ENCODE measurements at regions not wholly inside any gene's neighbourhood (a gene's known extent, or its start where the extent isn't known, plus 50 kb on each side); places are given as distances from the start of the nearest gene placed in this dataset.

- H3K9me3 ChIP-seq: no peaks in the 10 kb centered on the region
- ATAC-seq (ENCODE audit: low FRiP score in 2 of 2) (no peak), DNase-seq (no peak)
- H3K36me3 ChIP-seq: no peaks in the 10 kb centered on the region
- 83 to 91% methylated on average over 1 of the region's 1 CpG for WGBS, 2 donors
- no peak for TF ChIP-seq CTCF (IDR thresholded peaks at IDR 0.05)
- TF ChIP-seq POLR2A (IDR thresholded peaks at IDR 0.05): no peak
- no peak for TF ChIP-seq EP300 (IDR thresholded peaks at IDR 0.05)
- no peak for TF ChIP-seq POLR2AphosphoS5 (IDR thresholded peaks at IDR 0.05)
- no peaks in the 10 kb centered on the region for H3K27me3 ChIP-seq
- no peak overlapping the region for H3K27ac ChIP-seq
- no peaks in the 10 kb centered on the region for H3K4me1 ChIP-seq
- no peak overlapping the region for H3K4me3 ChIP-seq
These were observed 390.7 kb upstream of the ADGRL3 start for GRCh38 chr4:60809486-60809800.

GRCh38 chr4:60812811-60813210 lies 387.3 kb upstream of the ADGRL3 start:
- Histone ChIP-seq H3K36me3 (no peaks in the 10 kb centered on the region), H3K27ac (no peak overlapping the region), H3K4me1 (no peaks in the 10 kb centered on the region), H3K9me3 (no peaks in the 10 kb centered on the region), H3K4me3 (no peak overlapping the region), H3K27me3 (no peaks in the 10 kb centered on the region)
- ATAC-seq (ENCODE audit: low FRiP score in 2 of 2) (no peak), DNase-seq (no peak)
- TF ChIP-seq POLR2A (IDR thresholded peaks at IDR 0.05): no peak
- TF ChIP-seq EP300 (IDR thresholded peaks at IDR 0.05): no peak
- no peak for TF ChIP-seq POLR2AphosphoS5 (IDR thresholded peaks at IDR 0.05)
- no peak for TF ChIP-seq CTCF (IDR thresholded peaks at IDR 0.05)
- 31 to 43% methylated on average over 1 of the region's 1 CpG for WGBS, 2 donors

- TF ChIP-seq EP300 (IDR thresholded peaks at IDR 0.05) (no peak), CTCF (IDR thresholded peaks at IDR 0.05) (no peak), POLR2A (IDR thresholded peaks at IDR 0.05) (no peak), POLR2AphosphoS5 (IDR thresholded peaks at IDR 0.05) (no peak)
- no peaks in the 10 kb centered on the region for H3K4me1 ChIP-seq
- ATAC-seq (ENCODE audit: low FRiP score in 2 of 2) (no peak), DNase-seq (peak in 1 of 2 donors; percentile 32)
- no peak overlapping the region for H3K27ac ChIP-seq
- H3K36me3 ChIP-seq: no peaks in the 10 kb centered on the region
- WGBS, 2 donors: 87 to 88% methylated on average over 4 of the region's 4 CpGs
- H3K9me3 ChIP-seq: no peaks in the 10 kb centered on the region
- no peak overlapping the region for H3K4me3 ChIP-seq
- H3K27me3 ChIP-seq: no peaks in the 10 kb centered on the region
These were observed 385.6 kb upstream of the ADGRL3 start for GRCh38 chr4:60814549-60814948.

- H3K36me3 ChIP-seq: no peaks in the 10 kb centered on the region
- ATAC-seq (ENCODE audit: low FRiP score in 2 of 2): no peak
- WGBS, 2 donors: 93 to 95% methylated on average over 1 of the region's 1 CpG
- TF ChIP-seq POLR2A (IDR thresholded peaks at IDR 0.05): no peak
- TF ChIP-seq POLR2AphosphoS5 (IDR thresholded peaks at IDR 0.05): no peak
- TF ChIP-seq EP300 (IDR thresholded peaks at IDR 0.05): no peak
- no peak for TF ChIP-seq CTCF (IDR thresholded peaks at IDR 0.05)
- no peaks in the 10 kb centered on the region for H3K27me3 ChIP-seq
- no peak overlapping the region for H3K27ac ChIP-seq
- no peaks in the 10 kb centered on the region for H3K4me1 ChIP-seq
- no peak for DNase-seq
- H3K9me3 ChIP-seq: no peaks in the 10 kb centered on the region
- no peak overlapping the region for H3K4me3 ChIP-seq
These were observed 382.5 kb upstream of the ADGRL3 start for GRCh38 chr4:60817609-60818008.

GRCh38 chr4:60822986-60823385 lies 377.1 kb upstream of the ADGRL3 start:
- Histone ChIP-seq H3K36me3 (no peaks in the 10 kb centered on the region), H3K4me3 (no peak overlapping the region), H3K9me3 (no peaks in the 10 kb centered on the region), H3K4me1 (no peaks in the 10 kb centered on the region), H3K27me3 (no peaks in the 10 kb centered on the region), H3K27ac (no peak overlapping the region)
- 79 to 84% methylated on average over 2 of the region's 2 CpGs for WGBS, 2 donors
- TF ChIP-seq CTCF (IDR thresholded peaks at IDR 0.05) (no peak), POLR2AphosphoS5 (IDR thresholded peaks at IDR 0.05) (no peak), POLR2A (IDR thresholded peaks at IDR 0.05) (no peak), EP300 (IDR thresholded peaks at IDR 0.05) (no peak)
- ATAC-seq (ENCODE audit: low FRiP score in 2 of 2): no peak
- DNase-seq: no peak

Measured in upper lobe of left lung (tissue), 6 donors.